GM18867 (cell line): ENCODE measurements at regions not wholly inside any gene's neighbourhood (a gene's known extent, or its start where the extent isn't known, plus 50 kb on each side); places are given as distances from the start of the nearest gene placed in this dataset.
A peak's percentile ranks its signal among the peaks of the same experiment; 100 is the strongest.

Source experiments
- ATAC-seq: cut with Tn5 transposase; IDR thresholded peaks from one replicate; pipeline ENCODE4 v1.9.1; 2021; ENCODE audit warnings: mild to moderate bottlenecking, moderate library complexity; ENCODE audit not compliant: unreplicated experiment

- no peak for ATAC-seq
Measured at GRCh38 chr10:29760138-29760900, 125.5 kb upstream of the SVIL start.

GRCh38 chr10:29757551-29758297 is 123.0 kb upstream of the SVIL start:
- no peak for ATAC-seq

- no peak for ATAC-seq
Measured at GRCh38 chr10:29756451-29756850, 121.7 kb upstream of the SVIL start.

- no peak for ATAC-seq
Measured at GRCh38 chr10:29753283-29753682, 118.5 kb upstream of the SVIL start.

GRCh38 chr10:29751684-29752083 is 116.9 kb upstream of the SVIL start:
- no peak for ATAC-seq

- no peak for ATAC-seq
Measured at GRCh38 chr10:29751240-29751639, 116.5 kb upstream of the SVIL start.

GRCh38 chr10:29749150-29749549 is 114.4 kb upstream of the SVIL start:
- no peak for ATAC-seq

- no peak for ATAC-seq
Measured at GRCh38 chr10:29748109-29748650, 113.4 kb upstream of the SVIL start.

GRCh38 chr10:29746080-29746797 is 111.5 kb upstream of the SVIL start:
- no peak for ATAC-seq

- no peak for ATAC-seq
Measured at GRCh38 chr10:29740981-29741545, 106.3 kb upstream of the SVIL start.

- no peak for ATAC-seq
Measured at GRCh38 chr10:29738341-29738740, 103.6 kb upstream of the SVIL start.

- ATAC-seq, result no peak
Measured at GRCh38 chr10:29737074-29737593, 102.4 kb upstream of the SVIL start.

- ATAC-seq, result no peak
Measured at GRCh38 chr10:29736366-29737073, 101.7 kb upstream of the SVIL start.

- ATAC-seq, result peak; percentile 86
Measured at GRCh38 chr10:29735628-29736365, 101.0 kb upstream of the SVIL start.

- ATAC-seq, result peak; percentile 49
Measured at GRCh38 chr10:29734962-29735627, 100.3 kb upstream of the SVIL start.

GRCh38 chr10:29734640-29734961 is 99.8 kb upstream of the SVIL start:
- no peak for ATAC-seq

GRCh38 chr10:29733323-29733722 is 98.6 kb upstream of the SVIL start:
- no peak for ATAC-seq

- ATAC-seq, result no peak
Measured at GRCh38 chr10:29732918-29733317, 98.1 kb upstream of the SVIL start.

GRCh38 chr10:29731760-29732159 is 97.0 kb upstream of the SVIL start:
- ATAC-seq, result no peak
